NCI-H2029 (cell line): ENCODE measurements at regions not wholly inside any gene's neighbourhood (a gene's known extent, or its start where the extent isn't known, plus 50 kb on each side); places are given as distances from the start of the nearest gene placed in this dataset.
A peak's percentile ranks its signal among the peaks of the same experiment; 100 is the strongest.

ENCODE experiments used
- DNase-seq: peaks from one replicate; lab custom pipeline; 2025; lab: John Stamatoyannopoulos, UW

GRCh38 chr7:47636433-47637175 lies 54.7 kb upstream of the TNS3 start:
- DNase-seq: no peak

- DNase-seq: no peak
Measured at GRCh38 chr7:47636081-47636432, 54.1 kb upstream of the TNS3 start.

- peak; percentile 75 for DNase-seq
Measured at GRCh38 chr7:47635091-47636080, 53.5 kb upstream of the TNS3 start.

- no peak for DNase-seq
Measured at GRCh38 chr7:47634273-47634672, 52.4 kb upstream of the TNS3 start.

- DNase-seq: no peak
Measured at GRCh38 chr7:47633134-47633533, 51.2 kb upstream of the TNS3 start.
